ENCODE measurements at regions not wholly inside any gene's neighbourhood (a gene's known extent, or its start where the extent isn't known, plus 50 kb on each side); places are given as distances from the start of the nearest gene placed in this dataset.
"Not testable (repeated sequence)": the region's sequence is repeated elsewhere in the genome, so short reads cannot be mapped to it uniquely, and the experiment has no call there.

DNA sequence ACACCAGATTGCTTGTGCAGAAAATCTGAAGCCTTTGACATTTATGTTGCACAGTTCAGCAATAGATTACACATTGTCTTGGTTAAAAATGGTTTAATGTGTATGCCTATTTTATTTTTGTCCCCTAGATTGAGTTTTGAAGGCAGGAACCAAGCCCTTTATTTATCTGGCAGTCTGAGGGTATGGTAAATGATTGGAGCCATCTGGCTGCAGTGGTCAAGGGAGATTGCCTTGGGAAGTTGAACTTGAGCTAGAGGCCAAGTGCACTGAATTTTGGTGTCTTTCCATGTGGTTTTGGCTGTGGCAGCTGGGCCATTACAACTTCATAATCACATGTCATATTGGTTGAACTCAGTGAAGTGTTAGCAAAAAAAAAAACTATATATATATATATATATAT is 248.7 kb upstream of the C2CD4B start:
- no peak overlapping the region for H3K27ac ChIP-seq

DNA sequence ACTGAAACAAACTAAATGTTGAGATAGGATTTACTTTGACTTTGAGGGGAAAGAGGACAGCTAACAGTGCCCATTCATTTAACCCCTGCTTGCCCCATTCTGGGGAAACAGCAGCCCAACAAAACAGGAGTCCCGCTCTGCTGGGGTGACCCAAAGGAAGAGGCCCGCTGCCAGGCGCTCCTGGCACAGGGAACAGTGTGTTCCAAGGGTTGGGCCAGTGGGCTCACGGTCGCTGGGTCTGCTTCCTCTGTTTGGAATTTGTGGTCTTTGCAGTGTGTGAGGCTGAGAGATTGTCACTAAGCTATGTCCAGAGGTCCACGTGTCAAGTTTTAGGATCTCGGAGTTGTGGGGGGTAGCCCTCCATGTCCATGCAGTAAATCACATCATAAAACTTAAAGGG is 250.4 kb upstream of the C2CD4B start:
- TF ChIP-seq, protein P1, sequence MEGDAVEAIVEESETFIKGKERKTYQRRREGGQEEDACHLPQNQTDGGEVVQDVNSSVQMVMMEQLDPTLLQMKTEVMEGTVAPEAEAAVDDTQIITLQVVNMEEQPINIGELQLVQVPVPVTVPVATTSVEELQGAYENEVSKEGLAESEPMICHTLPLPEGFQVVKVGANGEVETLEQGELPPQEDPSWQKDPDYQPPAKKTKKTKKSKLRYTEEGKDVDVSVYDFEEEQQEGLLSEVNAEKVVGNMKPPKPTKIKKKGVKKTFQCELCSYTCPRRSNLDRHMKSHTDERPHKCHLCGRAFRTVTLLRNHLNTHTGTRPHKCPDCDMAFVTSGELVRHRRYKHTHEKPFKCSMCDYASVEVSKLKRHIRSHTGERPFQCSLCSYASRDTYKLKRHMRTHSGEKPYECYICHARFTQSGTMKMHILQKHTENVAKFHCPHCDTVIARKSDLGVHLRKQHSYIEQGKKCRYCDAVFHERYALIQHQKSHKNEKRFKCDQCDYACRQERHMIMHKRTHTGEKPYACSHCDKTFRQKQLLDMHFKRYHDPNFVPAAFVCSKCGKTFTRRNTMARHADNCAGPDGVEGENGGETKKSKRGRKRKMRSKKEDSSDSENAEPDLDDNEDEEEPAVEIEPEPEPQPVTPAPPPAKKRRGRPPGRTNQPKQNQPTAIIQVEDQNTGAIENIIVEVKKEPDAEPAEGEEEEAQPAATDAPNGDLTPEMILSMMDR (conservative IDR thresholded peaks at IDR 0.05), result no peak
- no peak for TF ChIP-seq ZFX (IDR thresholded peaks at IDR 0.05)
- H3K27ac ChIP-seq, result no peak overlapping the region

More for the DNA sequence above, 248.7 kb upstream of the C2CD4B start:
- no peak for TF ChIP-seq ZFX (IDR thresholded peaks at IDR 0.05)
- TF ChIP-seq, protein P1 (conservative IDR thresholded peaks at IDR 0.05), result no peak

DNA sequence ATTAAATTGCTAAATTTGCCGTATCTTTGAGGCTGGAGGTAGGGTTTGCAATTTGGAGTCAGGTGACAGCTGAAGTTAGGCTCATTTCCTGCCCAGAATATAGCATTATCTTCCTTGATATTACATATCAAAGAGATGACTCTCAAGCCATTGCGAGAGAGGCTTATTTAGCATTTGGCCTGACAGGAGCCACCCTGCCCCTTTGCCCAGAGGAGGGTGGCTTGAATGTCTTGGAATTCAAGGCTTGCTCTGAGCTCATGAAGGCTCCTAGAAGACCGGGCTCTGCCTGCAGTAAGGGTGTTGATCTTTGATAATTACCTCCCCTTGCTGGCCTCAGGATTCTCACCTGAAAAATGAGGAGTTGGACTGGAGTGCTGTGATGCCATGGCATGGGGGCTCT is 251.4 kb upstream of the C2CD4B start:
- TF ChIP-seq ZFX (IDR thresholded peaks at IDR 0.05), result no peak
- TF ChIP-seq, protein P1 (conservative IDR thresholded peaks at IDR 0.05), result no peak
- no peak overlapping the region for H3K27ac ChIP-seq

DNA sequence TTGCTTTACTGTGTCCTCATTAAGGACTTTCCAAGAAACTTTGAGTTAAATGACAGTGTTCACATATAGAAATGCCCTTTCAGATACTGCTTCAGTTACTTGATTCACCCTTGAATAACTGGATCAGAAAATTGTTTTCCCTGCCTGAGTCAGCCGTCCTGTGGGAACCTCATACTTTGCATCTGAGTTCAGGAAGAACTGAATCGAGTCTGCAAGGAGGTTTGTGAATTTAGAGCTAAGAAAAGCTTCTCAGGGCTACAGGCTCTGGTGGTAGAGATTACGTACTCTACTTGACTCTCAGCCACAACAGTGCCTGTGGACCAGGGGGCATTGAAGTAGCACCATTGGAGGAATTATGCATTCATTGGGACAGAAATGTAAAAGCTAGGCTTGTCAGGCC is 252.4 kb upstream of the C2CD4B start:
- no peak overlapping the region for H3K27ac ChIP-seq
- TF ChIP-seq ZFX (IDR thresholded peaks at IDR 0.05), result no peak
- TF ChIP-seq, protein P1 (conservative IDR thresholded peaks at IDR 0.05), result no peak

DNA sequence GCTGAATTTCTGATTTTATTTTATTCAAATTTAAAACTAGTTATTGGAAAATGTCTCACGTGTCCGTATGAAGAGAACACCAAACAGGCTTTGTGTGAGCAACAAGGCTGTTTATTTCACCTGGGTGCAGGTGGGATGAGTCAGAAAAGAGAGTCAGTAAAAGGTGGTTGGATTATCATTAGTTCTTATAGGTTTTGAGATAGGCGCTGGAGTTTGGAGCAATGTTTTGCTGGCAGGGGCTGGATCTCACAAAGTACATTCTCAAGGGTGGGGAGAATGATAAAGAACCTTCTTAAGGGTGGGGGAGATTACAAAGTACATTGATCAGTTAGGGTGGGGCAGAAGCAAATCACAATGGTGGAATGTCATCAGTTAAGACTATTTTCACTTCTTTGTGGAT is 253.4 kb upstream of the C2CD4B start:
- H3K27ac ChIP-seq, result not testable (repeated sequence)

DNA sequence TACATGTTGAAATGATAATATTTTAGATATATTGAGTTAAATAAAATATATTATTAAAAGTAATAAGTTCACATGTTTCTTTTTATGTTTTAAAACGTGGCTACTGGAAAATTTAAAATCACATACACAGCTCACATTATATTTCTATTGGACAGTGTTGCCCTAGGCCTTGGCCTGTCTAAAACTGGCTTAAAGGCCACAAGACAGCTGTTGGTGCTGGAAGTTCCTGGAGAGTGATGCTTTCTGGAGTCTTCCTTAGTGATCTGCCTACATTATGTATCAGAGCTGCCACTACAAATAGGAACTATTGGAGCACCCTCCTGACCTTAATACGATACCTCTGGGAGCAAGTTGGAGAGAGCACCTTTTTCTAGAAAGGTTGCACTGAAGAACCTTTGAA is 254.1 kb upstream of the C2CD4B start:
- H3K27ac ChIP-seq, result no peak overlapping the region
- no peak for TF ChIP-seq ZFX (IDR thresholded peaks at IDR 0.05)
- TF ChIP-seq, protein P1 (conservative IDR thresholded peaks at IDR 0.05), result no peak

DNA sequence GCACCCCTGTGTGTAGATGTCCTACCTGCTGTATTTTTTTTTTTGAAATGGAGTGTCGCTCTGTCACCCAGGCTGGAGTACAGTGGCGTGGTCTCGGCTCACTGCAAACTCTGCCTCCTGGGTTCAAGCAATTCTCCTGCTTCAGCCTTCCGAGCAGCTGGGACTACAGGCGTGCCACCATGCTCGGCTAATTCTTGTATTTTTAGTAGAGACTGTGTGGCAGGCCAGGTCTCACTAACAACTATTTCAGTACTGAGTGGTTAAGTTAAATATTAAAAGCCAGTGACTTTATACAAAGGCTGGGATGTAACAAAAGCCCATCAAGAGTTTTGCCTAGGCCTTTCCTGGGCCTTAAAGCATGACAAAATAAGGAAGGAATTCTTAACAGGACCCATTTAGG is 255.3 kb upstream of the C2CD4B start:
- H3K27ac ChIP-seq, result not testable (repeated sequence)

DNA sequence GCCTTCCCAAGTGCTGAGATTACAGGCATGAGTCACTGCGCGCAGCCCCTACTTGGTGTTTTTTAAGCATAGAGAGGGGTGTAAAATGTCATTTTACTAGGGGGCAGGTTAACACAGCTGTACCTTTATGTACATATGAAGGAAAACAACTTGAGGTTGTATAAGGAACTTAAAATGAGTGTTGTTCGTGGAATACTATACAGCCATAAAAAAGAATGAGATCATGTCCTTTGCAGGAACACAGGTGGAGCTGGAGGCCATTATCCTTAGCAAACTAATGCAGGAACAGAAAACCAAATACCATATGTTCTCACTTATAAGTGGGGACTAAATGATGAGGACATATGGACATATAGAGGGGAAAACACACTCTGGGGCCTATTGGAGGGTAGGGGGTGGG is 256.2 kb upstream of the C2CD4B start:
- TF ChIP-seq ZFX (IDR thresholded peaks at IDR 0.05), result no peak
- TF ChIP-seq, protein P1 (conservative IDR thresholded peaks at IDR 0.05), result no peak

More for the DNA sequence above, 256.2 kb upstream of the C2CD4B start:
- H3K27ac ChIP-seq, result no peak overlapping the region
